ENCODE measurements at regions not wholly inside any gene's neighbourhood (a gene's known extent, or its start where the extent isn't known, plus 50 kb on each side); places are given as distances from the start of the nearest gene placed in this dataset.

DNA sequence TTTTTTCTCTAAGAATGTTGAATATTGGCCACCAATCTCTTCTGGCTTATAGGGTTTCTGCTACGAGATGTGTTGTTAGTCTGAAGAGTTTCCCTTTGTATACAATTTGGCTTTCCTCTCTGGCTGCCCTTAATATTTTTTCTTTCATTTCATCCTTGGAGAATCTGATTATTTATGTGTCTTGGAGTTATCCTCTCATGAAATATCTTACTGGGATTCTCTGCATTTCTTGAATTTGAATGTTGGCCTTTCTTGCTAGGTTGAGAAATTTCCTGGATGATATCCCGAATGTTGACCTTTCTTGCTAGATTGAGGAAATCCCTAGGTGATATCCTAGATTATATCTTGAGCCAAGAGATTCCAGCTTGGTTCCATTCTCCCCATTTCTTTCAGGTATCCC is 125.6 kb downstream of the SLC5A7 start:
- TF ChIP-seq, protein P1, sequence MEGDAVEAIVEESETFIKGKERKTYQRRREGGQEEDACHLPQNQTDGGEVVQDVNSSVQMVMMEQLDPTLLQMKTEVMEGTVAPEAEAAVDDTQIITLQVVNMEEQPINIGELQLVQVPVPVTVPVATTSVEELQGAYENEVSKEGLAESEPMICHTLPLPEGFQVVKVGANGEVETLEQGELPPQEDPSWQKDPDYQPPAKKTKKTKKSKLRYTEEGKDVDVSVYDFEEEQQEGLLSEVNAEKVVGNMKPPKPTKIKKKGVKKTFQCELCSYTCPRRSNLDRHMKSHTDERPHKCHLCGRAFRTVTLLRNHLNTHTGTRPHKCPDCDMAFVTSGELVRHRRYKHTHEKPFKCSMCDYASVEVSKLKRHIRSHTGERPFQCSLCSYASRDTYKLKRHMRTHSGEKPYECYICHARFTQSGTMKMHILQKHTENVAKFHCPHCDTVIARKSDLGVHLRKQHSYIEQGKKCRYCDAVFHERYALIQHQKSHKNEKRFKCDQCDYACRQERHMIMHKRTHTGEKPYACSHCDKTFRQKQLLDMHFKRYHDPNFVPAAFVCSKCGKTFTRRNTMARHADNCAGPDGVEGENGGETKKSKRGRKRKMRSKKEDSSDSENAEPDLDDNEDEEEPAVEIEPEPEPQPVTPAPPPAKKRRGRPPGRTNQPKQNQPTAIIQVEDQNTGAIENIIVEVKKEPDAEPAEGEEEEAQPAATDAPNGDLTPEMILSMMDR (IDR thresholded peaks at IDR 0.05 in 2 of 3, conservative IDR thresholded peaks at IDR 0.05 in 1 of 3; ENCODE audit: borderline replicate concordance in 1 of 3, insufficient read depth in 1 of 3, low read depth in 2 of 3, low read length in 2 of 3): no peak
- TF ChIP-seq POLR2A (IDR thresholded peaks at IDR 0.05; ENCODE audit: borderline replicate concordance, extremely low read depth, insufficient read depth, insufficient read length): no peak

Measured in HCT116 (cell line).